Cardiac septum (tissue), 1 donor: ENCODE measurements at regions not wholly inside any gene's neighbourhood (a gene's known extent, or its start where the extent isn't known, plus 50 kb on each side); places are given as distances from the start of the nearest gene placed in this dataset.
"Not testable (repeated sequence)": the region's sequence is repeated elsewhere in the genome, so short reads cannot be mapped to it uniquely, and the experiment has no call there.

Experiments
- DNase-seq: peaks from one replicate; pipeline ENCODE4 v3.0.0-alpha.2; 2020; ENCODE audit warnings: low spot score
- intact Hi-C: fragments of 100-400 bp; cut with DNase I; formaldehyde crosslinking; loops from one replicate; pipeline ENCODE4 v1.14.0; 2022
- donor health status: DM: no; HTN: no; CAD: no.

- intact Hi-C loops: no loop called here
- DNase-seq: no peak
These were observed 216.2 kb upstream of the SLC35G4 start for GRCh38 chr18:11392980-11393885.

DNA sequence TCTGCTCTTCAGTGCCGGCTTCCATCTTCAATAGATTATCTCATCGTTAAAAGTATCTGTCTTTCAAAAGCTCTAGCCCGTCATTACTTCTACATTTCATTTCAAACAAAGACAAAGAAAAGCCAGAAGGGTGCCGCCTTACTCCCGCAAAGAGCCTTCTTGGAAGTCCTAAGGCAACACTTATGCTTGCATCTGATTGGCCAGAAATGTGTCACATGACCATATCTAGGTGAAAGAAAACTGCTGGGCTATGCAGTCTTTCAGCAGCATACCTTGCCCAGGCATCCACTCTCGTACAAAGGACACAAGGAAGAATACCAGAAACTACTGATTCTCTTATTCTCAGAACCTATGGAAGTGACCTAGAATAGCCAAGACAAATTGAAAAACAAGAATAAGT, 217.1 kb upstream of the SLC35G4 start:
- no peak for DNase-seq
- intact Hi-C loops: no loop called here

DNA sequence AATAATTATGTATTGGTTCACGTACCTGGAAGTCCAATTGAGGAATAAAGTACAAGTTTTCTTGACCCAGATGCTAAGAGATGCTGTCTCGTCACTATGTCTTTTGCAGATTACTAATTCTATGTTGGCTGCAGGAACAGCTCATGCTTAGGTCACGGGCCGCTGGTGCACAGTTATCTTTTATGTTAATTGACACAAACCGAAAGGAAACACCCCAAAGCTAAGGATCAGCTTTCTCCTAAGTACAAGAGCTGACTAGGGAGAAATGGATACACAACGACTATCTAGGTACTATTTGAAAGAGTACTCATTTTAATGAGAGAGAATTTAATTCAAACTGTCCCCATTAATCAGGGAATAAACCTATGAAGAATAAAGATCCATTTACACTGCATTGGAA, 217.7 kb upstream of the SLC35G4 start:
- intact Hi-C loops: no loop called here
- no peak for DNase-seq

GRCh38 chr18:11388755-11389680, 220.4 kb upstream of the SLC35G4 start:
- no peak for DNase-seq
- intact Hi-C loops: loop anchor here (2.0 kb wide), 1 partner anchor 78 kb away; no protein-coding TSS in a partner anchor

DNA sequence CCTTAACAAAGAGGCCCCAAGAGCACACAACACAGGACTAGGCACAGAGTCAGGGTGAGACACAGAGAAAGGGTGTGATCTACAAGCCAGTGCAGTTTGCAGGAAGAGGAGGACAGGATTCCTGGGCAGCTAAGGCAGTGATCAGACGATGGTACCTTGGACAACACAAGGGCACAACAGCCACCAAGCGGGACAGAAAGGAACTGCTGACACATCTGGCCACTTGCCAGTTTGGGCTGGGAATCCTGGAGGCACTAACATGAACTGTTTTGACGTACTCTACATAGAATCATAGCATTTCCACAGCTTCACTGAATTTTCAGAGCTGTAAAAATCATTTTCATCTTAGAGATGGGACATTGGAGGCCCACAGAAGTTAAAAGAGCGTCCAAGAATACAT, 221.5 kb upstream of the SLC35G4 start:
- peak; percentile 80 for DNase-seq
- intact Hi-C loops: loop anchor here (2.0 kb wide), 1 partner anchor 77 kb away; no protein-coding TSS in a partner anchor

DNA sequence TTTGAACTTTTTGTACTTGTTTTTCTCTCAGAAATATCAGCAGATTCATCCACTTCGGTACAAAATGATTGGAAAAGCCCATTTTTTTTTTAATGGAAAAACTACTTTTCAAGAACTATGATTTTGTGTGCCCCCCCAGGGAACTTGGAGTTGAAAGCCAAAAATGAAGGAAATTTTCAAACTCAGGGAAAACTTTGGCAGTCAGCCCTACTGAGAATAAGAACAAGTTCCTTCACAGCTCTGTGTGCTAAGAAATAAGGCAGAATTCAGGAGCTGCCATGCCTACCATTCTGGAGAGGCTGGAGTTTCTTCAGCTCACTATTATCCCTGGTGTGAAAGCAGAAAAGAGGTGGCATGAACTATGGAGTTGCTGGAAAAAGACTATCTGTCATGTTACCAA, 226.0 kb upstream of the SLC35G4 start:
- intact Hi-C loops: no loop called here
- DNase-seq: no peak

GRCh38 chr18:11380968-11381367, 228.4 kb upstream of the SLC35G4 start:
- no peak for DNase-seq
- intact Hi-C loops: no loop called here

DNA sequence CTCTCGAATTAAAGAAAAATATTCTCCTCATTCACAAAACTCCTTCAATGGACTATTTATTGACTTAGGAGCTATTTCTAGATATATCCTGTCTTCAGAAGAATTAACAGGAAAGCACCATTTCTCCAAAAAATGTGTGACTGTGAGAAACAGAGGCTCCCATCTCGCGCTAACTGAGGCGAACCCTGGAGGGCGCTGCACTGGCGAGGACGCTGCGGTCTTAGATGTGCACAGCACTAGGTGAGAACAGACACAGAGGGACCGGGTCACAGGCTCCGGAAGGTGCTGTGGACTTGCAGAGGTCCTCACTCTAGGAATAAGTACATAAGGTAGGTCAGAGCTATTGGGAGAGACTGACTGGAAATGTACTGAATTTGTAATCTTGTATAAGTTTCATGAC, 229.7 kb upstream of the SLC35G4 start:
- DNase-seq: no peak
- intact Hi-C loops: no loop called here

- intact Hi-C loops: no loop called here
- no peak for DNase-seq
These were observed 228.6 kb upstream of the PIEZO2 start for GRCh38 chr18:11377766-11378540.

- intact Hi-C loops: no loop called here
- DNase-seq: no peak
These were observed 222.8 kb upstream of the PIEZO2 start for GRCh38 chr18:11372163-11372562.

GRCh38 chr18:11369556-11369955, 220.2 kb upstream of the PIEZO2 start:
- no peak for DNase-seq
- intact Hi-C loops: no loop called here

DNA sequence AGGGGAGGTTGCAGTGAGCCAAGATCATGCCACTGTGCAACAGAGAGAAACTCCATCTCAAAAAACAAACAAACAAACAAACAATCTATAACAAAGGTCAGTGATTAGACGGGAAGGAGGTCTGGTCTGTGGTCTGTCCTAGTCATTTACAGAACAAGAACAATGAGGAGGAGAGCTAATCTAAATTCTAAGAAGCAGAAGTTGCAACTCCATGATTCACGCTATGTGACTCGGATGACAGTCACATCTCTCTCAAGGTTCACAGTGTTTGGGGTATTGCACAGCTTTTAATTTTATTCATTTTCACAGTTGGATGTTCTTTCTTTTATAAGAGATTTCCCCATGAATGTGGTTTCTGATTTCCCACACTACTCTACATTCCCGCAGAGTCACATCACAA, 218.7 kb upstream of the PIEZO2 start:
- no peak for DNase-seq
- intact Hi-C loops: no loop called here

GRCh38 chr18:11367351-11367750, 218.0 kb upstream of the PIEZO2 start:
- DNase-seq: no peak
- intact Hi-C loops: no loop called here

- intact Hi-C loops: no loop called here
- DNase-seq: no peak
These were observed 217.0 kb upstream of the PIEZO2 start for GRCh38 chr18:11366410-11366809.

DNA sequence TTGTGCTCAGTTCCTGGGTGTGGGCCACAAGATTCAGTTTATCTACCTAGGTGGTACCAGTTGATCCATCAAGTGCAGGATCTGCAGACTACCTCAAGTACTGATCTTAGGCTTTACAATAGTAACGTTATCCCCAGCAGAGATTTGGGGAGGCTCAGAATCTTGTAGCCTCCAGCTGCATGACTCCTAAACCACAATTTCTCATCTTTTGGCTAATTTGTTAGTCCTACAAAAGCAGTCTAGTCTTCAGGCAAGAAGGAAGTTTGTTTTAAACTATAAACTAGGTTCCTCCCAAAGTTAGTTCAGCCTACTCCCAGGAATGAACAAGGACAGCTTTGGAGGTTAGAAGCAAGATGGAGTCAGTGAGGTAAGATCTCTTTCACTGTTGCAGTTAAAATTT, 213.5 kb upstream of the PIEZO2 start:
- intact Hi-C loops: no loop called here
- no peak for DNase-seq

DNA sequence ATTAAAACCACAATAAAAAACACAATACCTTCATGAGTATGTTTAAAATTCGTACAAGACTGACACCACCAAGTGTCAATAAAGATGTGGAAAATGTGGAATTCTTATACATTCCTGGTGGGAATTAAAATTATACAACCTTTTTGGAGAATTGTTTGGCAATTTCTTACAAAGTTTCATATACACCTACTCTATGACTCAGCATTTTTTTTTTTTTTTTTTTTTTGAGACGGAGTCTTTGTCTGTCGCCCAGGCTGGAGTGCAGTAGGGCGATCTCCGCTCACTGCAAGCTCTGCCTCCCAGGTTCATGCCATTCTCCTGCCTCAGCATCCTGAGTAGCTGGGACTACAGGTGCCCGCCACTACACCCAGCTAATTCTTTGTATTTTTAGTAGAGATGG, 212.5 kb upstream of the PIEZO2 start:
- intact Hi-C loops, DNase-seq: not testable (repeated sequence)

GRCh38 chr18:11357678-11358077, 208.3 kb upstream of the PIEZO2 start:
- DNase-seq: no peak

DNA sequence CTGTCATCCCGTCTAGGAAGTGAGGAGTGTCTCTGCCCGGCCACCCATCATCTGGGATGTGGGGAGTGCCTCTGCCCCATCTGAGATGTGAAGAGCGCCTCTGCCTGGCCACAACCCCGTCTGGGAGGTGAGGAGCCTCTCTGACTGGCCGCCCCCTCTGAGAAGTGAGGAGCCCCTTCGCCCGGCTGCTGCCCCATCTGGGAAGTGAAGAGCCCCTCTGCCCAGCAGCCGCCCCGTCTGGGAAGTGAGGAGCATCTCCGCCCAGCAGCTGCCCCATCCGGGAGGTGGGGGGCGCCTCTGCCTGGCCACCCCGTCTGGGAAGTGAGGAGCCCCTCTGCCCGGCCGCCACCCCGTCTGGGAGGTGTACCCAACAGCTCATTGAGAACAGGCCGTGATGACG, 195.2 kb upstream of the PIEZO2 start:
- intact Hi-C loops, DNase-seq: not testable (repeated sequence)

More at GRCh38 chr18:11357678-11358077, 208.3 kb upstream of the PIEZO2 start:
- intact Hi-C loops: no loop called here

DNA sequence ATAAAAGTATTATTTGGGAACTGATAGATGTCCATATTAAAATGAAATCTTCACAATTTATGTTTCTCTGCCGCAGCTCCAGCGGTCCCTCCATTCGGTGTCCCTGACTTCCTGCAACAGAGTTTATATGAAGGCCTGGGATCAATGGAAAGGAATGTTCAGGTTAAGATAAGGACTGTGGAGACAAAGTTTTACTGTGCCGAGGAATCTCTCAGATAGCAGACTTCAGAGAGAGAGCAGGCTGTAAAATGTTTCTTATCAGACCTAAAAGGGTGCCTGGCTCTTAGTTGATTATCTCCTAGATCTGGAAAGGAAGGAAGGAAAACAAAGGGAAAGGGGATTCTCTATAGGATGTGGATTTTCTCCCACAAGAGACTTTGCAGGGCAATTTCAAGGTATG, 193.7 kb upstream of the PIEZO2 start:
- intact Hi-C loops: no loop called here
- DNase-seq: no peak

GRCh38 chr18:11342115-11342514, 192.7 kb upstream of the PIEZO2 start:
- intact Hi-C loops: not testable (repeated sequence)

More at GRCh38 chr18:11342115-11342514, 192.7 kb upstream of the PIEZO2 start:
- not testable (repeated sequence) for DNase-seq
